ENCODE measurements at regions not wholly inside any gene's neighbourhood (a gene's known extent, or its start where the extent isn't known, plus 50 kb on each side); places are given as distances from the start of the nearest gene placed in this dataset.

GRCh38 chr3:61311044-61311443 lies 59.8 kb upstream of the FHIT start:
- 78% methylated on average over 2 of the region's 2 CpGs for WGBS
- H3K9me3 ChIP-seq = no peaks in the 10 kb centered on the region
- no peak for DNase-seq (ENCODE audit: low spot score in 2 of 2)

GRCh38 chr3:61315871-61316270 lies 64.6 kb upstream of the FHIT start:
- H3K27ac ChIP-seq = no peak overlapping the region
- H3K4me3 ChIP-seq = no peak overlapping the region
- WGBS = 27% methylated on average over 3 of the region's 3 CpGs
- DNase-seq (ENCODE audit: low spot score in 2 of 2) = no peak
- H3K27me3 ChIP-seq = no peaks in the 10 kb centered on the region
- H3K36me3 ChIP-seq = no peaks in the 10 kb centered on the region
- no peaks in the 10 kb centered on the region for H3K9me3 ChIP-seq
- no peaks in the 10 kb centered on the region for H3K4me1 ChIP-seq
- TF ChIP-seq POLR2AphosphoS5 (IDR thresholded peaks at IDR 0.05) (no peak), EP300 (IDR thresholded peaks at IDR 0.05) (no peak), CTCF (IDR thresholded peaks at IDR 0.05) (no peak), POLR2A (IDR thresholded peaks at IDR 0.05) (no peak)

More at GRCh38 chr3:61311044-61311443, 59.8 kb upstream of the FHIT start:
- TF ChIP-seq POLR2A (IDR thresholded peaks at IDR 0.05) = no peak
- TF ChIP-seq POLR2AphosphoS5 (IDR thresholded peaks at IDR 0.05) = no peak
- TF ChIP-seq EP300 (IDR thresholded peaks at IDR 0.05) = no peak
- no peak for TF ChIP-seq CTCF (IDR thresholded peaks at IDR 0.05)
- no peaks in the 10 kb centered on the region for H3K27me3 ChIP-seq
- H3K36me3 ChIP-seq = no peaks in the 10 kb centered on the region
- no peak overlapping the region for H3K4me3 ChIP-seq
- no peaks in the 10 kb centered on the region for H3K4me1 ChIP-seq
- H3K27ac ChIP-seq = no peak overlapping the region

- Histone ChIP-seq H3K9me3 (no peaks in the 10 kb centered on the region), H3K27me3 (no peaks in the 10 kb centered on the region), H3K4me1 (no peaks in the 10 kb centered on the region), H3K4me3 (no peak overlapping the region), H3K36me3 (no peaks in the 10 kb centered on the region), H3K27ac (no peak overlapping the region)
- no peak for TF ChIP-seq EP300 (IDR thresholded peaks at IDR 0.05)
- TF ChIP-seq CTCF (IDR thresholded peaks at IDR 0.05) = no peak
- TF ChIP-seq POLR2AphosphoS5 (IDR thresholded peaks at IDR 0.05) = no peak
- TF ChIP-seq POLR2A (IDR thresholded peaks at IDR 0.05) = no peak
- WGBS = 61% methylated on average over 3 of the region's 3 CpGs
- no peak for DNase-seq (ENCODE audit: low spot score in 2 of 2)
Observed at GRCh38 chr3:61323094-61323493, 71.8 kb upstream of the FHIT start.

GRCh38 chr3:61331929-61332552 lies 80.8 kb upstream of the FHIT start:
- H3K9me3 ChIP-seq = no peaks in the 10 kb centered on the region
- no peak overlapping the region for H3K4me3 ChIP-seq
- TF ChIP-seq CTCF (IDR thresholded peaks at IDR 0.05) = no peak
- TF ChIP-seq EP300 (IDR thresholded peaks at IDR 0.05) = no peak
- TF ChIP-seq POLR2AphosphoS5 (IDR thresholded peaks at IDR 0.05) = no peak
- TF ChIP-seq POLR2A (IDR thresholded peaks at IDR 0.05) = no peak
- no peaks in the 10 kb centered on the region for H3K27me3 ChIP-seq
- DNase-seq (ENCODE audit: low spot score in 2 of 2) = no peak
- H3K4me1 ChIP-seq = no peaks in the 10 kb centered on the region
- H3K36me3 ChIP-seq = no peaks in the 10 kb centered on the region
- 90% methylated on average over 5 of the region's 5 CpGs for WGBS
- H3K27ac ChIP-seq = no peak overlapping the region

- Histone ChIP-seq H3K4me1 (no peaks in the 10 kb centered on the region), H3K9me3 (no peaks in the 10 kb centered on the region), H3K27me3 (no peaks in the 10 kb centered on the region), H3K36me3 (no peaks in the 10 kb centered on the region), H3K27ac (no peak overlapping the region), H3K4me3 (no peak overlapping the region)
- TF ChIP-seq POLR2A (IDR thresholded peaks at IDR 0.05) (no peak), CTCF (IDR thresholded peaks at IDR 0.05) (no peak), EP300 (IDR thresholded peaks at IDR 0.05) (no peak), POLR2AphosphoS5 (IDR thresholded peaks at IDR 0.05) (no peak)
- no peak for DNase-seq (ENCODE audit: low spot score in 2 of 2)
- 81% methylated on average over 7 of the region's 7 CpGs for WGBS
Observed at GRCh38 chr3:61333192-61333961, 82.1 kb upstream of the FHIT start.
